Left lung (tissue), 4 donors: ENCODE measurements at regions not wholly inside any gene's neighbourhood (a gene's known extent, or its start where the extent isn't known, plus 50 kb on each side); places are given as distances from the start of the nearest gene placed in this dataset.

Experiments
- ATAC-seq: fragments of 200-7000 bp; cut with Tn5 transposase; one replicate; pipeline ENCODE4 v1.9.1; 2020; ENCODE audit warnings: moderate library complexity
- DNase-seq, 4 donors: peaks; one replicate each; pipeline ENCODE4 v3.0.0-alpha.2; 2013 to 2020
- H3K27ac ChIP-seq, 2 donors: fragments of 200-600 bp; sonication (generic) in 1 of 2; one replicate each; pipeline versions ENCODE4 v1.5.0 to v1.8.0; 2020 to 2021
- H3K27me3 ChIP-seq, 2 donors: fragments of 200-600 bp; sonication (generic) in 1 of 2; one replicate each; pipeline versions ENCODE4 v1.5.0 to v1.8.0; 2020 to 2021
- H3K36me3 ChIP-seq, 2 donors: fragments of 200-600 bp; sonication (generic) in 1 of 2; one replicate each; pipeline versions ENCODE4 v1.5.0 to v1.8.0; 2020 to 2021
- H3K4me1 ChIP-seq, 2 donors: fragments of 200-600 bp; one replicate each; pipeline ENCODE4 v1.8.0; 2021
- H3K4me3 ChIP-seq, 2 donors: fragments of 200-600 bp; sonication (generic) in 1 of 2; one replicate each; pipeline versions ENCODE4 v1.5.0 to v1.8.0; 2020 to 2021; ENCODE audit warnings: mild to moderate bottlenecking in 1 of 2
- H3K9me3 ChIP-seq, 2 donors: fragments of 200-600 bp; sonication (generic) in 1 of 2; one replicate each; pipeline versions ENCODE4 v1.5.0 to v1.8.0; 2020 to 2021
- intact Hi-C, 2 donors: fragments of 100-400 bp; cut with DNase I; formaldehyde crosslinking; loops; one replicate each; pipeline versions ENCODE4 v1.11.2 to v1.14.2; 2022
- TF ChIP-seq, protein P1 (sequence below), 2 donors: fragments of 200-600 bp; sonication (generic) in 1 of 2; IDR thresholded peaks; one replicate each; pipeline versions ENCODE4 v1.5.0 to v1.8.0; 2021; ENCODE audit warnings: antibody characterized with exemption in 2 of 2
- donor health status: DM: no; HTN: yes; CAD: no.
- donor health status: DM: no; HTN: no; CAD: no.

DNA sequence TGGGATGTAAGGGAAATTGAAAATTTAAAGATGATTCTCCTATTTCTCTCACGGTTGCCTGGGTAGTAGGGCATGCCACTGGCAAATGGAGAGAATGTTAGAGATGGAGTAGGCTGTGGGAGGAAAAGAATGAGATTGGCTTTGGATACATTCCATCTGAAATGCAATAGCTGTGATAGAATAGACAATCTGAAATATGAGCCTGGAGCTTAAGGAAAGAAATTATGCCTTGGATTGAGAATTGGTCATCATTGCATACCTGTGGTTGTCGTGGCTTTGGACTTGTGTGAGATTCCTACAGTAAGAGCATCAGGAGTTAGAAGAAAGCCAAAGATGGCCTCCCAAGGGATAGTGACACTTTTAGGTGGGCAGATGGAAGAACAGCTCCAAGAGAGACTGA, 305.1 kb upstream of the SLC10A2 start:
- ATAC-seq, result no peak
- TF ChIP-seq, protein P1, sequence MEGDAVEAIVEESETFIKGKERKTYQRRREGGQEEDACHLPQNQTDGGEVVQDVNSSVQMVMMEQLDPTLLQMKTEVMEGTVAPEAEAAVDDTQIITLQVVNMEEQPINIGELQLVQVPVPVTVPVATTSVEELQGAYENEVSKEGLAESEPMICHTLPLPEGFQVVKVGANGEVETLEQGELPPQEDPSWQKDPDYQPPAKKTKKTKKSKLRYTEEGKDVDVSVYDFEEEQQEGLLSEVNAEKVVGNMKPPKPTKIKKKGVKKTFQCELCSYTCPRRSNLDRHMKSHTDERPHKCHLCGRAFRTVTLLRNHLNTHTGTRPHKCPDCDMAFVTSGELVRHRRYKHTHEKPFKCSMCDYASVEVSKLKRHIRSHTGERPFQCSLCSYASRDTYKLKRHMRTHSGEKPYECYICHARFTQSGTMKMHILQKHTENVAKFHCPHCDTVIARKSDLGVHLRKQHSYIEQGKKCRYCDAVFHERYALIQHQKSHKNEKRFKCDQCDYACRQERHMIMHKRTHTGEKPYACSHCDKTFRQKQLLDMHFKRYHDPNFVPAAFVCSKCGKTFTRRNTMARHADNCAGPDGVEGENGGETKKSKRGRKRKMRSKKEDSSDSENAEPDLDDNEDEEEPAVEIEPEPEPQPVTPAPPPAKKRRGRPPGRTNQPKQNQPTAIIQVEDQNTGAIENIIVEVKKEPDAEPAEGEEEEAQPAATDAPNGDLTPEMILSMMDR (IDR thresholded peaks at IDR 0.05), result no peak
- no peak for DNase-seq
- Histone ChIP-seq H3K27me3 (no peaks in the 10 kb centered on the region), H3K9me3 (peaks cover 0 to 7% of the 10 kb centered on the region in 2 donors), H3K27ac (no peak overlapping the region), H3K4me3 (no peak overlapping the region), H3K4me1 (no peaks in the 10 kb centered on the region), H3K36me3 (no peaks in the 10 kb centered on the region)
- intact Hi-C loops, result no loop called here

DNA sequence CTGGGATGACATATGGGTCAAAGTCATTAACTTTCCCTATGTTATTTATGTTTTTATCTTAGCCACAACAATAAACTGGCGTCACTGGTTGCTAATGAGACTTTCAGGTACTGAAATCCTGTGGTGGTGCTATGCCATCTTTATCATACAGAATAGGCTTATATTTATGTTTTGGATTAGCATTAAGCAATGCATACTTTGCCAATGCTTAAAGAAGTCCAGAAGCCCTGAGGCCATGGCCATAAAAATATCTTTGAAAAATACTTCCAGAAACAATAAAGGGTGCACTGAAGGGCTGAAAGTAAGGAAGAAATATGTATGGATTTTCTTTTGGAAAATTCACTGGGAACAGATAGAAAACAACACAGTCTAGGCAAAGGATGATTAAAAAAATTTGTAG, 304.6 kb upstream of the SLC10A2 start:
- intact Hi-C loops, result no loop called here
- DNase-seq, result no peak
- H3K36me3 ChIP-seq, result no peaks in the 10 kb centered on the region
- TF ChIP-seq, protein P1 (IDR thresholded peaks at IDR 0.05), result no peak
- no peaks in the 10 kb centered on the region for H3K4me1 ChIP-seq
- H3K9me3 ChIP-seq, result peaks cover 0 to 7% of the 10 kb centered on the region in 2 donors
- ATAC-seq, result no peak
- H3K4me3 ChIP-seq, result no peak overlapping the region
- no peak overlapping the region for H3K27ac ChIP-seq
- H3K27me3 ChIP-seq, result no peaks in the 10 kb centered on the region

DNA sequence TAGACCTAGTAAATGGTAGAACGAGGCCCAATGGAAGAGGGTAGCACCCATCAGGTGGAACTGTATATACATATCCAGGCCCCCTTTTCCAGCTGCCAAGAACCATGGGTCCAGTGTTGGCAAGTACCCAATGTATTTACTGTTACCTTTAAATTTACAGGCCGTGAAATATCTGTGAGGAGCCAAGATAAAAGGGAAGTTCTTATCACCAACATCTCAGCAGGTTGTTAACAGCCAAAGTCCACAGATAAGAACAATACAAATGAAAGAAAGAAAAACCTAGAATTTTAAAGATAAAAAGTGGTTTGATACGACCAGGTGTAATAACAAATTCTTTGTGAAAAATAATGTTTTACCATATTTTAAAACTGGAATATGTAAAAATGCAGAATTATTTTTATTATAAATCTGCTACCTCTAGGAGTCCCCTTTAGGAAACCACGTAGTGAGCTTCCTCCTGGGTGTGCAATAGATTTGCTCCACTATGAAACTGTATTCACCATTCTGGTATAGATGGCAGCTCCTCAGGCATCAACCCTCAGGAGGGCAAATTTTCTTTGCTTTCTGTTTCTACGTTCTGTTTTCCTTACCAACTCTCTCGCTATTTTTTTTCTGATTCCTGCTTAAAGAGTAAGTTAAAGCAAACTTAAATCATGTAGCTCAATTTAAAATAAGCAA, 292.2 kb upstream of the SLC10A2 start:
- no peaks in the 10 kb centered on the region for H3K4me1 ChIP-seq
- ATAC-seq (no peak), DNase-seq (no peak)
- H3K9me3 ChIP-seq, result no peaks in the 10 kb centered on the region
- no peaks in the 10 kb centered on the region for H3K36me3 ChIP-seq
- TF ChIP-seq, protein P1 (IDR thresholded peaks at IDR 0.05), result no peak
- intact Hi-C loops, result no loop called here
- no peaks in the 10 kb centered on the region for H3K27me3 ChIP-seq
- H3K27ac ChIP-seq, result no peak overlapping the region
- H3K4me3 ChIP-seq, result no peak overlapping the region

DNA sequence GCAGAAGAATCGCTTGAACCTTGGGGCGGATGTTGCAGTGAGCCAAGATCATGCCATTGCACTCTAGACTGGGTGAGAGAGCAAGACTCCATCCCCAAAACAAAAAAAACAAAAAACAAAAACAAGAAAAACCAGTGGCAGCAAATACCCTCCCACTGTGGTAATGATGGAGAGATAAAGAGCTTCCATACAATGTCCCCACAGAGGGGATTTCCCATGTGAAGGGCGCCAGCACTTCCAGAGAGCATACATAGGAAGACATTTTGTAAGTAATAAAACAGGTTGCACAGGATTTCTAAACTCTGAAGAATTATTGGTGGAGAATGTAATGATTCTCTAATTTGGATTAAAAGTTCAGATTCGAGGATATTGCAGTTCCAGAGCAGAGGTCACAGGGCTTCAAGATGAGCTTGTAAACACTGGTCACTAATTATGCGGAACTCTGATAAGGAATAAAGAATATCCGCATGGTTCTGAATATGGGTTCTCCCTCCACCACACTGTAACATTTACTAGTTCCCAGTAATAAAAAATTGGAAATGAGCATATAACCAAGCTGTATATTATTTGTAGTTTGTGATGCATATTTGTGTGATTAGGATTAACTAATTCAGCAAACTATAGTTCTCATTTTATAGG, 290.1 kb upstream of the SLC10A2 start:
- DNase-seq (no peak), ATAC-seq (no peak)
- TF ChIP-seq, protein P1 (IDR thresholded peaks at IDR 0.05), result no peak
- Histone ChIP-seq H3K4me3 (no peak overlapping the region), H3K4me1 (no peaks in the 10 kb centered on the region), H3K27me3 (no peaks in the 10 kb centered on the region), H3K27ac (no peak overlapping the region), H3K9me3 (no peaks in the 10 kb centered on the region), H3K36me3 (no peaks in the 10 kb centered on the region)
- intact Hi-C loops, result no loop called here

DNA sequence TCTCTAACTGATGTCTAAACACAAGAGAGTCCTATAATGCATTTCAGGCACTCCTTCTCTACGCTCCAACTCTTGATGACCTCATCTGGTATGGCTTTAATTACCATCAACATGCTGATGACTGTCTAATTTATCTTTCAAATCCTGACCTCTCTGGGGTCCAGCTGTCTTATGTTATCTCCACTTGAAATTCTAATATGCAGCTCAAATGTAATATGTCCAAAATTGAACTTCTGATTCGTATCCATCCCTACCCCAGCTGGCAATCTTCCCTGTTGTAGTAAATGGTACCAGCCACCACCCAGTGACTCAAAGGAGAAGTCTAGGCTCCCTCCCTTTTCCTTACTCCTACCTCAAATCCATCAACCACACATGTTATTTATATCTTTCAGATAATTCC, 288.0 kb upstream of the SLC10A2 start:
- H3K4me1 ChIP-seq, result no peaks in the 10 kb centered on the region
- H3K9me3 ChIP-seq, result no peaks in the 10 kb centered on the region
- no peak overlapping the region for H3K27ac ChIP-seq
- no peak overlapping the region for H3K4me3 ChIP-seq
- intact Hi-C loops, result no loop called here
- ATAC-seq (no peak), DNase-seq (no peak)
- TF ChIP-seq, protein P1 (IDR thresholded peaks at IDR 0.05), result no peak
- no peaks in the 10 kb centered on the region for H3K27me3 ChIP-seq
- no peaks in the 10 kb centered on the region for H3K36me3 ChIP-seq
